ENCODE measurements at regions not wholly inside any gene's neighbourhood (a gene's known extent, or its start where the extent isn't known, plus 50 kb on each side); places are given as distances from the start of the nearest gene placed in this dataset.

GRCh38 chr3:153111016-153111415 lies 51.0 kb upstream of the RAP2B start:
- Histone ChIP-seq H3K27me3 (ENCODE audit: low read depth) (no peaks in the 10 kb centered on the region), H3K4me3 (no peak overlapping the region), H3K4me1 (no peaks in the 10 kb centered on the region), H3K36me3 (no peaks in the 10 kb centered on the region), H3K9me3 (replicated peaks) (no peaks in the 10 kb centered on the region), H3K27ac (replicated peaks) (no peak overlapping the region)
- intact Hi-C loops (cut with micrococcal nuclease): no loop called here
- DNase-seq: no peak
- no peak for TF ChIP-seq CTCF (IDR thresholded peaks at IDR 0.05; ENCODE audit: borderline replicate concordance)

Data from left ventricle myocardium inferior (tissue), 1 donor.